ENCODE measurements at regions not wholly inside any gene's neighbourhood (a gene's known extent, or its start where the extent isn't known, plus 50 kb on each side); places are given as distances from the start of the nearest gene placed in this dataset.

DNA sequence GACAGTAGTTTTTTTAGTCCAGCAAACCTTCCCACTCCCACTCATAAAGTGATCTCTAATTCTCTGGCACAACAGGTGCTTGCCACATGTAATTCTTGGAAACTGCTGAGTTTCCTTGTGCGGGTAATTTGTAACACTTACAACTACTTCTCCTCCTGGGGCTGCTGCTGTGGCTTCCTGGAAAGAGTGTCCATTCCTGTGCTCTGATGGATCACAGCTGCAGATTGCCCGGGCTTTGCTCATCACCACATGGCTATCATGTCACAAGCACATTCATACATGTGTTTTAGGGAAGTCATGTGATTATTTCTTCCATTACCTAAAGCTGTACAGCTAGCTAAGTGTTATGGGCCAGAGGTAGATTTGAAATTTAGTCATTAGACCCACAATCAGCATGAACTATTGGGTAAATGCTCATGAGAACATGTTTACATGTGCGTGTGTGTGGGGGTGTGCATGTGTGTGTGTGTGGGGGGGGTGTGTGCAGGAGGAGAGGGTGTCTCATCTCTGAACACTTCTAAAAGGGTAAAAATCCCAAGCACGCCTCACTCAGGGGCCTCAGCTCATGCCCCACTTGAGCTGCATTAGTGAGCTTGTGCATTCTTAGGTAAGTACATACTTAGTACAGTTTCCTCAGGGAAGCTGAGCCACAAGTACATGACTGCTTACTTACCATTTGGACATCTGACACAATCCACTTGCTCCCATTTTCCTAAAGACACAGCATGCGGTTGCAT, 118.1 kb upstream of the CCDC112 start:
- DNase-seq (ENCODE audit: low read depth), result peak; percentile 99

DNA sequence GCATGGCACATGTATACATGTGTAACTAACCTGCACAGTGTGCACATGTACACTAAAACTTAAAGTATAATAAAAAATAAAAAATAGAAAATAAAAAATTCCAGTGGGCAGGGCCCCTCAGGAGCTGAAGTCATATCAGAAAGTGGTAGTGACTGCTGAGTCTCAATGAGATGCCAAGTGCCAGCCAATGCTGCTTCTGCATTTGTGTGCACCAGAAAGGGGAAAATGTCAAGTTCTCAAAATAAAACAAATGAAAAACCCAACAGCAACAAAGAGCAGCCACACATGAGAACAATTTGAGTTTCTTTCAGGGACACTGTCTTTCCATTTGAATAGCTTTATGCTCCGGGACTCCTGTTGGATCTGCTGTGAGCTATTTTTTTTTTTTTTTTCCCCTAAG, 117.2 kb upstream of the CCDC112 start:
- no peak for TF ChIP-seq CTCF (conservative IDR thresholded peaks at IDR 0.05; ENCODE audit: control insufficient read depth, insufficient read depth, low read depth, low read length)
- no peak overlapping the region for H3K4me3 ChIP-seq (ENCODE audit: control insufficient read depth, low read depth, low read length)
- no peak for DNase-seq (ENCODE audit: low read depth)

More for the DNA sequence above, 118.1 kb upstream of the CCDC112 start:
- no peak for TF ChIP-seq CTCF (conservative IDR thresholded peaks at IDR 0.05; ENCODE audit: control insufficient read depth, insufficient read depth, low read depth, low read length)
- H3K4me3 ChIP-seq (ENCODE audit: control insufficient read depth, low read depth, low read length), result no peak overlapping the region

DNA sequence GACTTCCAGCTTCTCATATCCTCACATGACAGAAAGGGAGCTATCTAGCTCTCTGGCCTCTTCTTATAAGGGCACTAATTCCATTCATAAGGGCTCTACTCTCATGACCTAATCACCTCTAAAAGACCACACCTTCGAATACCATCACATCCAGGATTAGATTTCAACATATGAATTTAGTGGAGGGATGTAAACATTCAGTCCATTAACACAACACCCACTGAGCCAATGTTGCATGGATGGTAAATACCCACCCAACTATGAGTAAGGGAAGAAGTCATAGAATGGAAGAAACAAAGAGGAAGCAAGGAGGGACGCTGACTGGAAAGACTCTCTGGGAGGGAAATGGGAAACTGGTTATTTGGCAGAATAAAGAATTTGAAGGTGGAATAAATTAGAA, 112.6 kb upstream of the CCDC112 start:
- no peak for TF ChIP-seq CTCF (conservative IDR thresholded peaks at IDR 0.05; ENCODE audit: control insufficient read depth, insufficient read depth, low read depth, low read length)

GRCh38 chr5:115402822-115403577, 106.5 kb upstream of the CCDC112 start:
- peak; percentile 69 for DNase-seq (ENCODE audit: low read depth)
- TF ChIP-seq CTCF (conservative IDR thresholded peaks at IDR 0.05; ENCODE audit: control insufficient read depth, insufficient read depth, low read depth, low read length), result no peak
- no peak overlapping the region for H3K4me3 ChIP-seq (ENCODE audit: control insufficient read depth, low read depth, low read length)

More for the DNA sequence above, 112.6 kb upstream of the CCDC112 start:
- H3K4me3 ChIP-seq (ENCODE audit: control insufficient read depth, low read depth, low read length), result no peak overlapping the region
- DNase-seq (ENCODE audit: low read depth), result no peak

GRCh38 chr5:115402092-115402491, 105.6 kb upstream of the CCDC112 start:
- no peak for TF ChIP-seq CTCF (conservative IDR thresholded peaks at IDR 0.05; ENCODE audit: control insufficient read depth, insufficient read depth, low read depth, low read length)
- no peak overlapping the region for H3K4me3 ChIP-seq (ENCODE audit: control insufficient read depth, low read depth, low read length)
- DNase-seq (ENCODE audit: low read depth), result no peak

- peak; percentile 95 for DNase-seq (ENCODE audit: low read depth)
- H3K4me3 ChIP-seq (ENCODE audit: control insufficient read depth, low read depth, low read length), result no peak overlapping the region
- no peak for TF ChIP-seq CTCF (conservative IDR thresholded peaks at IDR 0.05; ENCODE audit: control insufficient read depth, insufficient read depth, low read depth, low read length)
Observed at GRCh38 chr5:115398719-115399118, 102.3 kb upstream of the CCDC112 start.
